ENCODE measurements at regions not wholly inside any gene's neighbourhood (a gene's known extent, or its start where the extent isn't known, plus 50 kb on each side); places are given as distances from the start of the nearest gene placed in this dataset.

DNA sequence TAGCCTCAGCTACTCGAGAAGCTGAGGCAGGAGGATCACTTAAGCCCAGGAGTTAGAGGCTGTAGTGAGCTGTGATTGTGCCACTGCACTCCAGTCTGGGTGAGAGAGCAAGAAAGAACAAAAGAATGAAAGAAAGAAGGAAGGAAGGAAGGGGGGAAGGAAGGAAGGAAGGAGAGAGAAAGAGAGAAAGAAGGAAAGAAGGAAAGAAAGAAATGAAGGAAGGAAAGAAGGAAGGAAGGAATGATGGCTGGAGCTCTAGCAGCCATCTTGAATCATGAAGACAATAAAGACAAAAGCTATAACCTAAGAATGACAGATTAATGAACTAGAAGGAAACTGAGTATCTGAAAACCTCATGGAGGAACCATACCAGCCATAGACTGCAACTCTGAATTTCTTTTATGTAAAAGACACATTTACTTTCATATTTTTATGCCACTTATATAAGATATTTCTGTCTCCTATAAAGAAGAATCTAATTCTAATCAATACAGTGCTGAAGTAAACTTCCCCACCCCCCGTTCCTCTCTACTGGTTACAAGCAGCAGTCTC lies 522.3 kb upstream of the JARID2 start:
- no peak for DNase-seq

DNA sequence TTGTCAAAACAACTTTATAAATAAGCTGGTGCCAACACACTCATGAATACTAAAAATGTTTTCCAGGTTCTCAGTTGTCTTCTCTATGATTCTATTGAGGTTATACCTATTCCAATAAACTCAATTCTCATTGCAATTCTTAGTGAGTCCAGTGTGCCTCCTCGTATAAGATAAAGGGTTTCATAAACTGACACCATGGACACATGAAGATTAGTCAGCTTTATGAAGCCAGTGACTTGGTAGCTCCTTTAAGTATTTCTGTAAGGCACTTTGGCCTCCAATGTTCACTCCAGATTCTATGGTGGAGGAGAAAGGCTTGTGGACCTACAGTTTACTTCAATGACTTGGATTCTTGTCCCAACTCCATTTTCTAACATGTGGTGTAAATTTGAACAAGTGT lies 521.3 kb upstream of the JARID2 start:
- no peak for DNase-seq

GRCh38 chr6:14726816-14727493 lies 518.9 kb upstream of the JARID2 start:
- no peak for DNase-seq

- no peak for DNase-seq
These were observed 518.1 kb upstream of the JARID2 start for GRCh38 chr6:14727494-14728395.

DNA sequence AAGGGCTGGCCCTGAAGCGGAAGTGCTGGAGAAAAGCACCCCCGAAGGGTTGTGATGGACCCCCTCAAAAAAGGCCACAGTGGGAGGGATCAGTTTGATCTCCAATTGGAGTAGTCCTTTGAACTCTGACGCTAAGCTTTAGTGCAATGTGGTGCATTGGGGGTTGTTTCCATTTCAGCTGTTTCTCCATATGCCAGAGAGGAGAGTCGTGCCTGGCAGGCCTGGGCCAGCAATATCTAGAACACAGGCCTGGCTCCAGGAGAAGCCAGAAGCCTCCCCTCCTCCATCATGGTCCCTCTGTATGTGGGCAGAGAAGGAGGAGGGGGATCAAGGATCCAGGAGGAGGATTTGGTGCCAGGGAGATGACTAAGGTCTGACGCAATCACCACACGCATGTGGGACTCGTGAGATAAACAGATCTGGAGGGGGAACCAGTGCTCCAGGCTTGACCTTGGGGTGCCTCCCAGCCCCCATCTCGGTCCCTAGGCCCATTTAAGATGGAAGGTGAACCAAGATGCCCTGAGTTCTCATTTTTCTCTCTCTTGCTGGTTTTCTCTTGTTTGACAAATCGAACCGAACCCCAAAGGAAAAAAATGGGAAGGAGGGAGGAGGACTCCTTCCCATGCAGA lies 517.4 kb upstream of the JARID2 start:
- DNase-seq, result no peak

- no peak for DNase-seq
These were observed 516.6 kb upstream of the JARID2 start for GRCh38 chr6:14729129-14729871.

GRCh38 chr6:14730654-14731053 lies 515.2 kb upstream of the JARID2 start:
- DNase-seq, result peak in 12 of 58 donors; percentile 1 to 67 (median 9)

GRCh38 chr6:14731611-14732010 lies 514.3 kb upstream of the JARID2 start:
- DNase-seq, result no peak

- DNase-seq, result no peak
These were observed 513.5 kb upstream of the JARID2 start for GRCh38 chr6:14732226-14732843.

GRCh38 chr6:14732844-14733757 lies 512.8 kb upstream of the JARID2 start:
- peak in 1 of 58 donors; percentile 17 for DNase-seq

DNA sequence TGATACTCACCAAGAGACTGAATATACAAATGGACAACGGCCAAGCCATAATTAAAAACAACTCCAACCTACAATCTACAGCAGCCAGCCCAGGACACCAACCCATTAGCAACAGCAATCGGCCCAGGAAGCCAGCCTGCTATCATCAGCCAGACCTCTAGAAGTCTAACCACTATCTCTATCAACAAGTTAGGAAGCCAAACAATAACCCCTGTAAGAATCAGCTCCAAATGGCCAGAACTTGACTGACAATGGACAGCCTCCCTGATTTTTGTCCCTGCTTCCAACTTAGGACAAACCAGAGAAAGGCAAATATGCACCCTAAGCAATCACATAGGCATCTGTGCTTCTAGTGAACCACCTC lies 511.8 kb upstream of the JARID2 start:
- DNase-seq, result no peak

DNA sequence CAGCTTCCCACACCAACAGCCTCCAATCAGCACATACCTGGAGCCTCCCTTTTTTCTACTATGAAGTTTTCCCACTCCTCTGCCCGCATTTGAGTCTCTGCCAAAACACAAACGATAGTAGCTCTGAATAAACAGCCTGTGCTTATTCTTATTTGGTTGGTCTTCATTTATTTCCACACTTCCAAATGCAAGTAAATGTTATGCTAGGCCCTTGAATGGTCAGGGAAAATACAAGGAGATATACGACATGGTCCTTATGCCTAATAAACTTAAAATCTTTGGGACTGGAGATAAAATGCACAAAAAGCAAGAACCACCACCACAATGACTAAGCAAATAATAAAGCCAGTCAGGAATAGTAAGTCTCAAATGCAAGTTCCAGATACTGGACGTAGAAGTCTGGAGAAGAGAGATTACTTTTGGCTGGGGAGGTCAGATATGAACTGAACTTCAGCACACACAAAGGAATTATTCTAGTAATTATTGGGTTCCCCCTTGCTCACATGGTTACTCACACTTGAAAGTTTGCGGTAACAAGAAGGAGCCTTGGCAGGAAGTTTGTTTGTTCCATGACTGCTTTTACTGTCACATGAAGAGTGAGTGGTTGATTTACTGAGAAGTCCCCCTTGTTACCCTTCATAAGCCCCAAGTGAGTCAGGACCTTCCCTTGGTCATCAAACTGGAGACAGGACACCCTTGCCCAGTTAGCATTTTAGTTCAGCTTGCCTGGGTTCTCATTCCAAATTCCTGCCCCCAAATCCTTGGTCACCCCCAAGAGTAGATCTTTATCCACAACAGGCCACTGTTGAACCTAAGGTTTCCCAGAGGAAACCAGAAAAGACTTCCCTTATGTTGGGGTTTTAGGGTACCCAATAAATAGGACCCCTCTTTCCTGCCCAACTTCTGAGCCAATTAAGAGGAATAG lies 511.2 kb upstream of the JARID2 start:
- DNase-seq, result no peak

- DNase-seq, result no peak
These were observed 509.8 kb upstream of the JARID2 start for GRCh38 chr6:14735956-14736486.

GRCh38 chr6:14736554-14736953 lies 509.3 kb upstream of the JARID2 start:
- no peak for DNase-seq

DNA sequence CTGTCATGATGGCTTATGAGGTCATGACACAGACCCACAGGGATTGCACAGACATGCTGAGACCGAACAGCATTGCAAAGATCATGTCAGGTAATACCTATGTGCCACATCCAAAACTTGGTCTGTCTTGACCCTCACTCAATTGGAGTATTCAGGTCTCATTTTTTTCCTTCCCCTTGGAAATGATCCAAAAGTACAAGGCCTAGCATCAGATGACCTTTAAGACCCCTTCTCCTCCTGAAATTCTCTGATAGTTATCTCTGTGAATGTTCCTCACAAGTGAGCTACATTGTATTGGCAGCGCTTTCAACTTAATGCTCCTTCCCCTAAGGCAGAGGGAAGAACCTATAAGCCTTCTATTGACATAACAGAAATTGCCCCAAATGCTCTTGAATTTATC lies 507.4 kb upstream of the JARID2 start:
- DNase-seq, result no peak

DNA sequence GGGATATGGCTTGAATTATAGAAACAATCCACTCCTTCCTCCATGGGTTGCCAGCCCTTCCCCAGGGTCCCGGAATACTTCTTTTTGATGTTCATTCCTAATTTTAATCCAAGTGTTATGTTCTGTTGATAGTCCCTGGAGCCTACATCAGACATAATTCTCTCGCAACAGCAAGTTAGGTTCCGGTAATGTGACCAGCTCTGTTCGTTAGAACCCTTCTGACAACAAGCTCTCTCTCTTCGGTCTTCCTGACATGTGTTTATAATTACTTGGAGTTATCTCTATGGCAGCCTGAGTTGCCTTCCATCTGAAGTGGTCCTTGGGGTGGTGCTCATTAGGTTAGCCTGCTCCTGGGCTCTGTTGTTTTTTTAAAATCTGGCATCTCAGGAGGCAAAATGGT lies 506.9 kb upstream of the JARID2 start:
- DNase-seq, result no peak

- no peak for DNase-seq
These were observed 506.0 kb upstream of the JARID2 start for GRCh38 chr6:14739827-14740226.

GRCh38 chr6:14742171-14742570 lies 503.7 kb upstream of the JARID2 start:
- no peak for DNase-seq
